Common myeloid progenitor, CD34-positive (primary cell): ENCODE measurements at regions not wholly inside any gene's neighbourhood (a gene's known extent, or its start where the extent isn't known, plus 50 kb on each side); places are given as distances from the start of the nearest gene placed in this dataset.

Experiments
- CTCF ChIA-PET: fragments of 350-600 bp; sonication (Branson Sonifier 250); formaldehyde crosslinking; loops from one replicate; lab custom pipeline; 2021; ENCODE audit warnings: antibody characterized with exemption; lab: Charles Lee
- POLR2A ChIA-PET: fragments of 350-600 bp; sonication (Branson Sonifier 250); formaldehyde crosslinking; loops from one replicate; lab custom pipeline; 2021; ENCODE audit warnings: antibody characterized with exemption; lab: Charles Lee
- DNase-seq, 3 donors: peaks; one replicate each; pipeline versions ENCODE4 v3.0.0 to v3.0.0-alpha.2; 2013
- H3K27ac ChIP-seq, 2 experiments: 1 replicate in 1 of 2; 2 replicates in 1 of 2; pipeline ENCODE4 v1.7.0; 2013; ENCODE audit warnings: inconsistent platforms in 2 of 2, low read length in 2 of 2, mild to moderate bottlenecking in 2 of 2, low read depth in 1 of 2, moderate library complexity in 1 of 2; ENCODE audit not compliant: severe bottlenecking in 2 of 2, insufficient read depth in 1 of 2, poor library complexity in 1 of 2
- H3K27me3 ChIP-seq, 5 experiments: replicated peaks in 2 of 5; 1 replicate in 3 of 5; 2 replicates in 2 of 5; pipeline versions ENCODE4 v1.6.1 to v1.7.0; 2013; ENCODE audit warnings: low read length in 4 of 5, mild to moderate bottlenecking in 2 of 5, moderate library complexity in 2 of 5, inconsistent platforms in 1 of 5; ENCODE audit not compliant: insufficient read depth in 5 of 5, control insufficient read depth in 4 of 5
- H3K36me3 ChIP-seq, 4 experiments: 1 replicate in 2 of 4; 2 replicates in 2 of 4; pipeline versions ENCODE4 v1.6.1 to v1.7.0; 2013; ENCODE audit warnings: low read length in 3 of 4, control low read depth in 1 of 4, mild to moderate bottlenecking in 1 of 4; ENCODE audit not compliant: control insufficient read depth in 4 of 4, insufficient read depth in 4 of 4
- H3K4me1 ChIP-seq, 4 experiments: 1 replicate in 3 of 4; 2 replicates in 1 of 4; pipeline versions ENCODE4 v1.6.1 to v1.7.1; 2013; ENCODE audit warnings: low read length in 3 of 4, mild to moderate bottlenecking in 3 of 4, control low read depth in 1 of 4, inconsistent platforms in 1 of 4, moderate library complexity in 1 of 4; ENCODE audit not compliant: control insufficient read depth in 4 of 4, insufficient read depth in 4 of 4; ENCODE audit errors: control extremely low read depth in 1 of 4
- H3K4me3 ChIP-seq, 7 experiments: 1 replicate in 4 of 7; 2 replicates in 3 of 7; pipeline versions ENCODE4 v1.5.1 to v1.7.0; 2013; ENCODE audit warnings: mild to moderate bottlenecking in 7 of 7, low read length in 6 of 7, moderate library complexity in 6 of 7, inconsistent platforms in 2 of 7, low read depth in 2 of 7, control low read depth in 1 of 7; ENCODE audit not compliant: insufficient read depth in 4 of 7, control insufficient read depth in 1 of 7; ENCODE audit errors: extremely low read depth in 1 of 7
- H3K9me3 ChIP-seq, 5 experiments: 1 replicate in 4 of 5; 2 replicates in 1 of 5; pipeline versions ENCODE4 v1.6.1 to v1.7.1; 2013; ENCODE audit warnings: low read length in 4 of 5, mild to moderate bottlenecking in 2 of 5, inconsistent platforms in 1 of 5, low read depth in 1 of 5, moderate library complexity in 1 of 5; ENCODE audit not compliant: control insufficient read depth in 4 of 5, insufficient read depth in 2 of 5; ENCODE audit errors: control extremely low read depth in 1 of 5
- WGBS: methylation state at CpG from one replicate; pipeline ENCODE4 v1.1.5; 2013; ENCODE audit not compliant: insufficient coverage; 5-methylcytosine and 5-hydroxymethylcytosine counted together

GRCh38 chr3:117532268-117532667, 822.7 kb downstream of the TUSC7 start:
- Histone ChIP-seq H3K9me3 (no peaks in the 10 kb centered on the region), H3K36me3 (no peaks in the 10 kb centered on the region), H3K27ac (no peak overlapping the region), H3K4me3 (no peak overlapping the region), H3K4me1 (no peaks in the 10 kb centered on the region), H3K27me3 (peaks cover 0 to 2% (median 0%) of the 10 kb centered on the region in 5 experiments)
- CTCF ChIA-PET: no interaction called here
- DNase-seq: no peak
- POLR2A ChIA-PET: no interaction called here
- 93% methylated on average over 6 of the region's 8 CpGs for whole genome bisulfite sequencing

- H3K4me3 ChIP-seq: no peak overlapping the region
- H3K9me3 ChIP-seq: no peaks in the 10 kb centered on the region
- H3K4me1 ChIP-seq: no peaks in the 10 kb centered on the region
- POLR2A ChIA-PET: no interaction called here
- WGBS: 100% methylated on average over 1 of the region's 1 CpG
- peaks cover 0 to 2% (median 0%) of the 10 kb centered on the region in 5 experiments for H3K27me3 ChIP-seq
- DNase-seq: no peak
- no peak overlapping the region for H3K27ac ChIP-seq
- H3K36me3 ChIP-seq: no peaks in the 10 kb centered on the region
- CTCF ChIA-PET: interaction anchor here (1.0 kb wide), 1 partner anchor 10 kb away, joined by 4 read pairs; no protein-coding TSS in a partner anchor
These were observed 824.6 kb downstream of the TUSC7 start for GRCh38 chr3:117534138-117534537.

GRCh38 chr3:117536006-117536405, 826.4 kb downstream of the TUSC7 start:
- 86% methylated on average over 1 of the region's 4 CpGs for WGBS
- Histone ChIP-seq H3K4me1 (no peaks in the 10 kb centered on the region), H3K4me3 (no peak overlapping the region), H3K9me3 (no peaks in the 10 kb centered on the region), H3K36me3 (no peaks in the 10 kb centered on the region), H3K27ac (no peak overlapping the region), H3K27me3 (no peaks in the 10 kb centered on the region)
- POLR2A ChIA-PET: no interaction called here
- CTCF ChIA-PET: no interaction called here
- no peak for DNase-seq

GRCh38 chr3:117537949-117538348, 828.4 kb downstream of the TUSC7 start:
- ChIA-PET CTCF (no interaction called here), POLR2A (no interaction called here)
- Histone ChIP-seq H3K27me3 (no peaks in the 10 kb centered on the region), H3K4me3 (no peak overlapping the region), H3K27ac (no peak overlapping the region), H3K4me1 (no peaks in the 10 kb centered on the region), H3K36me3 (no peaks in the 10 kb centered on the region), H3K9me3 (no peaks in the 10 kb centered on the region)
- DNase-seq: no peak
- no CpG with 5 or more reads among the region's 1 CpG for WGBS

GRCh38 chr3:117539729-117540128, 830.1 kb downstream of the TUSC7 start:
- POLR2A ChIA-PET: no interaction called here
- WGBS: no CpG with 5 or more reads among the region's 1 CpG

GRCh38 chr3:117540597-117540996, 831.0 kb downstream of the TUSC7 start:
- no peaks in the 10 kb centered on the region for H3K4me1 ChIP-seq
- H3K27me3 ChIP-seq: no peaks in the 10 kb centered on the region
- H3K4me3 ChIP-seq: no peak overlapping the region
- no peak overlapping the region for H3K27ac ChIP-seq
- no CpG with 5 or more reads among the region's 1 CpG for WGBS
- H3K36me3 ChIP-seq: no peaks in the 10 kb centered on the region
- no peaks in the 10 kb centered on the region for H3K9me3 ChIP-seq
- POLR2A ChIA-PET: no interaction called here
- CTCF ChIA-PET: interaction anchor here (1.5 kb wide), 1 partner anchor 10 kb away, joined by 6 read pairs; no protein-coding TSS in a partner anchor
- no peak for DNase-seq

More at GRCh38 chr3:117539729-117540128, 830.1 kb downstream of the TUSC7 start:
- no peaks in the 10 kb centered on the region for H3K9me3 ChIP-seq
- H3K4me3 ChIP-seq: no peak overlapping the region
- H3K27ac ChIP-seq: no peak overlapping the region
- no peaks in the 10 kb centered on the region for H3K36me3 ChIP-seq
- no peaks in the 10 kb centered on the region for H3K27me3 ChIP-seq
- CTCF ChIA-PET: interaction anchor here (1.5 kb wide), 1 partner anchor 11 kb away, joined by 6 read pairs; no protein-coding TSS in a partner anchor
- no peaks in the 10 kb centered on the region for H3K4me1 ChIP-seq
- DNase-seq: no peak

- no peaks in the 10 kb centered on the region for H3K27me3 ChIP-seq
- H3K27ac ChIP-seq: no peak overlapping the region
- 100% methylated on average over 1 of the region's 3 CpGs for WGBS
- ChIA-PET CTCF (interaction anchor here (0.8 kb wide), 1 partner anchor 16 kb away, joined by 3 read pairs; no protein-coding TSS in a partner anchor), POLR2A (no interaction called here)
- no peak overlapping the region for H3K4me3 ChIP-seq
- DNase-seq: no peak
- no peaks in the 10 kb centered on the region for H3K36me3 ChIP-seq
- no peaks in the 10 kb centered on the region for H3K9me3 ChIP-seq
- no peaks in the 10 kb centered on the region for H3K4me1 ChIP-seq
These were observed 832.1 kb downstream of the TUSC7 start for GRCh38 chr3:117541721-117542120.
